Loucy (cell line): ENCODE measurements at regions not wholly inside any gene's neighbourhood (a gene's known extent, or its start where the extent isn't known, plus 50 kb on each side); places are given as distances from the start of the nearest gene placed in this dataset.

Experiments
- CTCF ChIP-seq: fragments of 200-600 bp; sonication (generic); conservative IDR thresholded peaks from 2 replicates; pipeline ENCODE4 v1.5.1; 2014; ENCODE audit warnings: mild to moderate bottlenecking, antibody characterized with exemption, low read length
- EZH2phosphoT487 ChIP-seq: fragments of 200-600 bp; IDR thresholded peaks from 2 replicates; pipeline ENCODE4 v1.6.1; 2018; ENCODE audit warnings: antibody characterized with exemption, mild to moderate bottlenecking, moderate library complexity, borderline replicate concordance

- no peak for TF ChIP-seq CTCF
- no peak for TF ChIP-seq EZH2phosphoT487
Observed at GRCh38 chr2:150617351-150617978, 130.0 kb upstream of the RND3 start.
